Activated T-helper 1 cell treated with anti-CD3 and anti-CD28 coated beads, Interleukin-12 subunit alpha, Interleukin-12 subunit beta, Interleukin-2, Interleukin-4 antibody, amounts not matched to agents 30 ng/mL and 10 ng/mL and 1 ng/mL, durations not matched to agents 14 hours and 24 hours and 36 hours (primary cell): ENCODE measurements at regions not wholly inside any gene's neighbourhood (a gene's known extent, or its start where the extent isn't known, plus 50 kb on each side); places are given as distances from the start of the nearest gene placed in this dataset.
"Not testable (repeated sequence)": the region's sequence is repeated elsewhere in the genome, so short reads cannot be mapped to it uniquely, and the experiment has no call there.

Experiments
- DNase-seq: peaks from one replicate; pipeline ENCODE4 v3.0.0; 2021; ENCODE audit warnings: low spot score
- H3K27ac Mint-ChIP-seq: one replicate; pipeline ENCODE4 v1.8.0; 2021; ENCODE audit warnings: mild to moderate bottlenecking, mixed read lengths
- H3K27me3 Mint-ChIP-seq: one replicate; pipeline ENCODE4 v1.8.0; 2022; ENCODE audit warnings: mild to moderate bottlenecking, moderate library complexity, mixed read lengths; ENCODE audit not compliant: insufficient read depth
- H3K36me3 Mint-ChIP-seq: one replicate; pipeline ENCODE4 v1.8.0; 2021; ENCODE audit warnings: low read depth, mixed read lengths
- H3K4me1 Mint-ChIP-seq: one replicate; pipeline ENCODE4 v1.8.0; 2021; ENCODE audit warnings: low read depth, mixed read lengths
- H3K4me3 Mint-ChIP-seq: one replicate; pipeline ENCODE4 v1.8.0; 2021; ENCODE audit warnings: mild to moderate bottlenecking, moderate library complexity, mixed read lengths
- H3K9me3 Mint-ChIP-seq: one replicate; pipeline ENCODE4 v1.8.0; 2021; ENCODE audit warnings: mixed read lengths
- intact Hi-C: fragments of 100-400 bp; cut with micrococcal nuclease; formaldehyde crosslinking; loops from one replicate; pipeline ENCODE4 v1.15.1; 2024

- Mint-ChIP-seq H3K9me3 (peaks cover 3% of the 10 kb centered on the region), H3K27ac (no peak overlapping the region), H3K27me3 (no peaks in the 10 kb centered on the region)
Measured at GRCh38 chr10:94146746-94147145, 153.0 kb downstream of the PLCE1 start.

GRCh38 chr10:94149702-94150101 lies 156.0 kb downstream of the PLCE1 start:
- no peak overlapping the region for H3K27ac Mint-ChIP-seq
- H3K36me3 Mint-ChIP-seq = no peaks in the 10 kb centered on the region
- DNase-seq = no peak
- H3K4me1 Mint-ChIP-seq = no peaks in the 10 kb centered on the region
- H3K9me3 Mint-ChIP-seq = peaks cover 3% of the 10 kb centered on the region
- intact Hi-C loops = no loop called here
- H3K4me3 Mint-ChIP-seq = no peak overlapping the region
- H3K27me3 Mint-ChIP-seq = no peaks in the 10 kb centered on the region

More at GRCh38 chr10:94146746-94147145, 153.0 kb downstream of the PLCE1 start:
- no peak overlapping the region for H3K4me3 Mint-ChIP-seq
- no peak for DNase-seq
- intact Hi-C loops = no loop called here
- H3K4me1 Mint-ChIP-seq = no peaks in the 10 kb centered on the region
- no peaks in the 10 kb centered on the region for H3K36me3 Mint-ChIP-seq

GRCh38 chr10:94150541-94151184 lies 156.9 kb downstream of the PLCE1 start:
- H3K36me3 Mint-ChIP-seq = no peaks in the 10 kb centered on the region
- no peaks in the 10 kb centered on the region for H3K27me3 Mint-ChIP-seq
- no peak for DNase-seq
- peaks cover 3% of the 10 kb centered on the region for H3K9me3 Mint-ChIP-seq
- intact Hi-C loops = no loop called here
- no peak overlapping the region for H3K27ac Mint-ChIP-seq
- H3K4me1 Mint-ChIP-seq = no peaks in the 10 kb centered on the region
- H3K4me3 Mint-ChIP-seq = no peak overlapping the region

GRCh38 chr10:94155722-94156271 lies 162.1 kb downstream of the PLCE1 start:
- Mint-ChIP-seq H3K9me3 (no peaks in the 10 kb centered on the region), H3K4me3 (no peak overlapping the region), H3K27ac (no peak overlapping the region), H3K4me1 (no peaks in the 10 kb centered on the region), H3K36me3 (no peaks in the 10 kb centered on the region), H3K27me3 (no peaks in the 10 kb centered on the region)
- no peak for DNase-seq
- intact Hi-C loops = no loop called here

GRCh38 chr10:94156453-94156852 lies 162.7 kb downstream of the PLCE1 start:
- intact Hi-C loops = no loop called here
- Mint-ChIP-seq H3K36me3 (no peaks in the 10 kb centered on the region), H3K4me3 (no peak overlapping the region), H3K9me3 (no peaks in the 10 kb centered on the region), H3K27me3 (no peaks in the 10 kb centered on the region), H3K4me1 (no peaks in the 10 kb centered on the region), H3K27ac (no peak overlapping the region)
- DNase-seq = no peak

GRCh38 chr10:94165158-94165611 lies 171.5 kb downstream of the PLCE1 start:
- H3K4me1 Mint-ChIP-seq, H3K27ac Mint-ChIP-seq, H3K9me3 Mint-ChIP-seq, DNase-seq, H3K4me3 Mint-ChIP-seq, H3K36me3 Mint-ChIP-seq, intact Hi-C loops, H3K27me3 Mint-ChIP-seq: not testable (repeated sequence)

GRCh38 chr10:94172332-94172731 lies 178.6 kb downstream of the PLCE1 start:
- no peak overlapping the region for H3K27ac Mint-ChIP-seq
- no peaks in the 10 kb centered on the region for H3K9me3 Mint-ChIP-seq
- no peaks in the 10 kb centered on the region for H3K36me3 Mint-ChIP-seq
- DNase-seq = no peak
- H3K4me3 Mint-ChIP-seq = no peak overlapping the region
- H3K27me3 Mint-ChIP-seq = peaks cover 2% of the 10 kb centered on the region
- no peaks in the 10 kb centered on the region for H3K4me1 Mint-ChIP-seq
- intact Hi-C loops = no loop called here

GRCh38 chr10:94173594-94173993 lies 179.9 kb downstream of the PLCE1 start:
- H3K36me3 Mint-ChIP-seq = no peaks in the 10 kb centered on the region
- peaks cover 2% of the 10 kb centered on the region for H3K27me3 Mint-ChIP-seq
- intact Hi-C loops = no loop called here
- no peaks in the 10 kb centered on the region for H3K4me1 Mint-ChIP-seq
- DNase-seq = no peak
- H3K4me3 Mint-ChIP-seq = no peak overlapping the region
- H3K27ac Mint-ChIP-seq = no peak overlapping the region
- no peaks in the 10 kb centered on the region for H3K9me3 Mint-ChIP-seq

GRCh38 chr10:94174838-94175237 lies 181.1 kb downstream of the PLCE1 start:
- H3K4me3 Mint-ChIP-seq = no peak overlapping the region
- H3K36me3 Mint-ChIP-seq = no peaks in the 10 kb centered on the region
- H3K27me3 Mint-ChIP-seq = peaks cover 2% of the 10 kb centered on the region
- H3K9me3 Mint-ChIP-seq = no peaks in the 10 kb centered on the region
- H3K4me1 Mint-ChIP-seq = no peaks in the 10 kb centered on the region
- DNase-seq = no peak
- no peak overlapping the region for H3K27ac Mint-ChIP-seq
- intact Hi-C loops = no loop called here

GRCh38 chr10:94178475-94179253 lies 184.1 kb downstream of the NOC3L start:
- intact Hi-C loops = no loop called here
- H3K9me3 Mint-ChIP-seq = no peaks in the 10 kb centered on the region
- no peak overlapping the region for H3K4me3 Mint-ChIP-seq
- no peak for DNase-seq
- H3K4me1 Mint-ChIP-seq = no peaks in the 10 kb centered on the region
- no peaks in the 10 kb centered on the region for H3K36me3 Mint-ChIP-seq
- H3K27me3 Mint-ChIP-seq = peaks cover 2% of the 10 kb centered on the region
- H3K27ac Mint-ChIP-seq = no peak overlapping the region

GRCh38 chr10:94180576-94180975 lies 182.2 kb downstream of the NOC3L start:
- DNase-seq = no peak
- intact Hi-C loops = no loop called here

GRCh38 chr10:94183666-94184264 lies 179.0 kb downstream of the NOC3L start:
- Mint-ChIP-seq H3K9me3 (no peaks in the 10 kb centered on the region), H3K27ac (no peak overlapping the region), H3K4me1 (no peaks in the 10 kb centered on the region), H3K36me3 (no peaks in the 10 kb centered on the region), H3K27me3 (no peaks in the 10 kb centered on the region), H3K4me3 (no peak overlapping the region)
- DNase-seq = no peak
- intact Hi-C loops = no loop called here

More at GRCh38 chr10:94180576-94180975, 182.2 kb downstream of the NOC3L start:
- Mint-ChIP-seq H3K9me3 (no peaks in the 10 kb centered on the region), H3K4me1 (no peaks in the 10 kb centered on the region), H3K36me3 (no peaks in the 10 kb centered on the region), H3K27me3 (peaks cover 2% of the 10 kb centered on the region), H3K27ac (no peak overlapping the region), H3K4me3 (no peak overlapping the region)

GRCh38 chr10:94186722-94187121 lies 176.0 kb downstream of the NOC3L start:
- H3K9me3 Mint-ChIP-seq = no peaks in the 10 kb centered on the region
- intact Hi-C loops = no loop called here
- H3K27me3 Mint-ChIP-seq = no peaks in the 10 kb centered on the region
- H3K27ac Mint-ChIP-seq = no peak overlapping the region
- no peak overlapping the region for H3K4me3 Mint-ChIP-seq
- no peaks in the 10 kb centered on the region for H3K4me1 Mint-ChIP-seq
- no peaks in the 10 kb centered on the region for H3K36me3 Mint-ChIP-seq
- DNase-seq = no peak
